GM18870 (cell line): ENCODE measurements at regions not wholly inside any gene's neighbourhood (a gene's known extent, or its start where the extent isn't known, plus 50 kb on each side); places are given as distances from the start of the nearest gene placed in this dataset.

Experiments
- ATAC-seq: cut with Tn5 transposase; IDR thresholded peaks from one replicate; pipeline ENCODE4 v1.9.1; 2021; ENCODE audit warnings: moderate library complexity; ENCODE audit not compliant: unreplicated experiment

GRCh38 chr10:31647861-31648260 is 280.8 kb downstream of the ARHGAP12 start:
- no peak for ATAC-seq

GRCh38 chr10:31646519-31646918 is 282.1 kb downstream of the ARHGAP12 start:
- ATAC-seq = no peak

- no peak for ATAC-seq
Observed at GRCh38 chr10:31645786-31646185, 282.8 kb downstream of the ARHGAP12 start.

- no peak for ATAC-seq
Observed at GRCh38 chr10:31644931-31645633, 283.5 kb downstream of the ARHGAP12 start.

GRCh38 chr10:31642281-31642680 is 286.4 kb downstream of the ARHGAP12 start:
- no peak for ATAC-seq

GRCh38 chr10:31635415-31636065 is 293.1 kb downstream of the ARHGAP12 start:
- no peak for ATAC-seq

- ATAC-seq = no peak
Observed at GRCh38 chr10:31635009-31635408, 293.6 kb downstream of the ARHGAP12 start.

GRCh38 chr10:31630861-31631567 is 297.6 kb downstream of the ARHGAP12 start:
- no peak for ATAC-seq

- ATAC-seq = no peak
Observed at GRCh38 chr10:31625566-31625965, 303.1 kb downstream of the ARHGAP12 start.

GRCh38 chr10:31624611-31625010 is 304.0 kb downstream of the ARHGAP12 start:
- ATAC-seq = no peak

- no peak for ATAC-seq
Observed at GRCh38 chr10:31623947-31624346, 304.7 kb downstream of the ARHGAP12 start.

- ATAC-seq = no peak
Observed at GRCh38 chr10:31623466-31623865, 304.4 kb downstream of the ZEB1 start.

- ATAC-seq = no peak
Observed at GRCh38 chr10:31622978-31623377, 304.0 kb downstream of the ZEB1 start.

GRCh38 chr10:31621733-31622132 is 302.7 kb downstream of the ZEB1 start:
- ATAC-seq = no peak

- no peak for ATAC-seq
Observed at GRCh38 chr10:31620226-31621151, 301.5 kb downstream of the ZEB1 start.

- ATAC-seq = no peak
Observed at GRCh38 chr10:31619531-31620061, 300.6 kb downstream of the ZEB1 start.

- ATAC-seq = no peak
Observed at GRCh38 chr10:31618541-31619291, 299.7 kb downstream of the ZEB1 start.

- ATAC-seq = no peak
Observed at GRCh38 chr10:31617757-31618156, 298.7 kb downstream of the ZEB1 start.

GRCh38 chr10:31617133-31617532 is 298.1 kb downstream of the ZEB1 start:
- ATAC-seq = no peak

- ATAC-seq = no peak
Observed at GRCh38 chr10:31615129-31615528, 296.1 kb downstream of the ZEB1 start.
